MG63 (cell line): ENCODE measurements at regions not wholly inside any gene's neighbourhood (a gene's known extent, or its start where the extent isn't known, plus 50 kb on each side); places are given as distances from the start of the nearest gene placed in this dataset.

Experiments
- DNase-seq: peaks from one replicate; pipeline ENCODE4 v3.0.0-alpha.2; 2020
- H3K27me3 ChIP-seq: fragments of 250-450 bp; sonication (Bioruptor Pico); 2 replicates; pipeline ENCODE4 v1.5.1; 2020; ENCODE audit warnings: mild to moderate bottlenecking, moderate library complexity
- H3K36me3 ChIP-seq: fragments of 250-450 bp; sonication (Bioruptor Pico); 2 replicates; pipeline ENCODE4 v1.5.1; 2020; ENCODE audit warnings: mild to moderate bottlenecking, moderate library complexity
- H3K4me3 ChIP-seq: fragments of 250-450 bp; sonication (Bioruptor Pico); 2 replicates; pipeline ENCODE4 v1.5.1; 2020; ENCODE audit warnings: mild to moderate bottlenecking, moderate library complexity
- H3K9me3 ChIP-seq: fragments of 250-450 bp; sonication (Bioruptor Pico); 2 replicates; pipeline ENCODE4 v1.5.1; 2020; ENCODE audit warnings: mild to moderate bottlenecking, moderate library complexity

DNA sequence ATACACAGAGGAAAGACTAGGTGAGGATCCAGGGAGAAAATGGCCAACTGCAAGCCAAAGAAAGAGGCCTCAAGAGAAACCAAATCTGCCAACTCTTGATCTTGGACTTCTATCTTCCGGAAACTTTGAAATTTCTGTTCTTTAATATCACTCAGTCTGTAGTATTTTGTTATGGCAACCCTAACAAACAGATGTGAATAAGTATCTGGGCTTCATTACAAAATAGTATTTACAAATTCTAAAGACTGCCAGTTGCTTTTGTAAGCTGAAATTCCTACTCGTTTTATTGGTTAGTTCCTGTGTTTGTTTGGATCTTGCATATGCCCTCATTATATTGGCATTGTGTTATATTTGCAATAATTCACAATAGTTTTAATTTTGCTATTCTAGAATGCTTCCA lies 143.2 kb upstream of the USP15 start:
- Histone ChIP-seq H3K36me3 (no peaks in the 10 kb centered on the region), H3K9me3 (no peaks in the 10 kb centered on the region), H3K4me3 (no peak overlapping the region), H3K27me3 (no peaks in the 10 kb centered on the region)
- DNase-seq, result no peak

DNA sequence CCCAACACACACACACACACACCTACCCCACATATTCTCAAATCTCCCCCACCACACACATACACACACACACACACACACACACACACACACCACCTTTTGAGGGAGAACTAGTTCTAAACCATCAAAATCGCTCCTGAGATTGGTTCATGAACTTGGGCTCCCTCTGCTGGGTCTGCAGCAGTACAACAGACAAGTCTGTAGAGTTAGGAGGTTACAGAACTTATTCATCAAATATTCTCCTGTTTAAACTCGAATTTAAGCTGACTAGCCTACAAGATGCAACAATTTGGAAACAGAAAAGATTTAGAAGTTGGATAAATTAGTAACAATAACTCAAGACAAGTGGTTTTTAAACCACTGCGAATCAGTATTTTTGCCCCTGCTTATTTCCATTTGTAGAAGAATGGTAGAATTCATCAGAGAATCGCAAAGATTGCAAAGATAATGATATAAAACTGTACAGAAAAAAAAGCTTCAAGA lies 136.4 kb upstream of the USP15 start:
- H3K27me3 ChIP-seq, result peaks cover 2% of the 10 kb centered on the region; the same call in 1 of the 2 replicates
- no peak overlapping the region for H3K4me3 ChIP-seq
- no peaks in the 10 kb centered on the region for H3K9me3 ChIP-seq
- peak; percentile 18 for DNase-seq
- H3K36me3 ChIP-seq, result no peaks in the 10 kb centered on the region

DNA sequence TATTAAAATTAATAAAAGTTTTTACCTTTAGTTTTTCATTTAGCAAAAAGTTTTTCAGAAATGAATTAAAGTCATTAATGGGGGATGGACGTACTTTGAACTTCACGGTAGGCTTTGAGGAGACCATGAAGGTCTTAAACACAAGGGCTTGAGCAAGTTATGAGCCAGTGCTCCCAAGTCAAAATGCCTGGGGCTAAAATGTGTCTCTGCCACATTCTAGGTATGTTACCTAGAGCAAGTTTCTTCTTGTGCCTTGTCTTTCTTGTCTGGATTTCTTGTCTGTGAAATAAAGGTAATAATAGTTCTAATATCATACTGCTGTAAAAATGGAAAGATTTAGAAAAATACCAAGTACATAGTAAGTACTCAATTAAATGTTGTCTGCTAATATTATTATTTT lies 132.7 kb upstream of the USP15 start:
- Histone ChIP-seq H3K4me3 (no peak overlapping the region), H3K27me3 (peaks cover 2% of the 10 kb centered on the region; the same call in 1 of the 2 replicates), H3K36me3 (no peaks in the 10 kb centered on the region), H3K9me3 (no peaks in the 10 kb centered on the region)
- DNase-seq, result no peak

DNA sequence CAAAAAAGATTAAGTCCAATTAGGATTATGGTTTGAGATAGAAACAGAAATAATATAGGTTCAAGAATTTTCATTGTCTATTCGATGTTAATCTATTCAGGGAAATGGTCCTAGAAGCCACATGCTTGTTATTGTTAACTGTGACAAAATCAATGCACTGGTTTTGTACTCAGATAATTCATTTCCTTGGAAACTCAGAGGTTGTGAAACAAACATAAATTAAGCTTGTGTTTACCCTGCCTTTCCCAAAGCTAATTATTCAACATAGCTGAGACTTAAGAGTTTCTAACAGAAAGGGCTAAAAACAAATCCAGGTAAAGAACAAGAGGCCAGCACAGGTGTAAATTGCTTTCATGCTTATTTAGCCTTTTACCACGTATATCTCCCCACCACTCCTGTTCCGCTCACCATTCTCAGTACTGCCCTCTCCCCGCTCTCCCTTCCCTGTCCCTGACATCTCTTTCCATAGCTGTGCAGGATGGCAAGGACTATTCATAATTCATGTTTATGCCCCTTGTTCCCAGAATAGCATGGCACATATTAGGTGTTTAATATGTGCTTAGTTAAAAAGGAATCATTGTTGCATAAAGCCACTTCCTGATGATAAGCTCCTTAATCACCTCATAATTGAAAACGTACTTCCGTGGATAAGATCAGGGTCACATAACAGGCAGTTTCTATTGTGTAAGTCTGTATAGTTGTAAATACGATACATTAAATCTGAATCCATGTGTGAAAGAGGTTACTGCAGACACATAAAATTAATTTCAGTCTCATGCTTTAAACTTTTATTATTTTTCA lies 131.8 kb upstream of the USP15 start:
- no peak for DNase-seq
- no peaks in the 10 kb centered on the region for H3K9me3 ChIP-seq
- peaks cover 2% of the 10 kb centered on the region; the same call in 1 of the 2 replicates for H3K27me3 ChIP-seq
- no peaks in the 10 kb centered on the region for H3K36me3 ChIP-seq
- H3K4me3 ChIP-seq, result no peak overlapping the region

DNA sequence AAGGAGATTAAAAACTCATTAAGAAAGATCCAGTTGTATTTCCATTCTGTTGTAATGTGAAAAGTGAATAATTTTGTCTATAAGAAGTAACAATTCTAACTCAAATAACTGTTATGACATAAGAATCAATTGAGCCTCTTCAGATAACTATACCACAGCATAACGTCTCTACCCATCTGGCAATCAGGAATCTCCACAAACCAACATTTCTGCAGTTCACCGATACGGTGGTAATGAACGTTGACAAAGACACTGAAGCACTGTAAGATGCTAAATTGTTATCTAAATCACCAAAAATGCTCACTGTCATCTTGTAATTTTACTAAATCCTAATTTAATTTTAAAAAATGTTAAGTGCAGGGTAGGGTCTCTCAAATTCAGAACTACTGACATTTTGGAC lies 130.9 kb upstream of the USP15 start:
- no peaks in the 10 kb centered on the region for H3K36me3 ChIP-seq
- no peaks in the 10 kb centered on the region for H3K9me3 ChIP-seq
- no peaks in the 10 kb centered on the region for H3K27me3 ChIP-seq
- H3K4me3 ChIP-seq, result no peak overlapping the region
- DNase-seq, result no peak

DNA sequence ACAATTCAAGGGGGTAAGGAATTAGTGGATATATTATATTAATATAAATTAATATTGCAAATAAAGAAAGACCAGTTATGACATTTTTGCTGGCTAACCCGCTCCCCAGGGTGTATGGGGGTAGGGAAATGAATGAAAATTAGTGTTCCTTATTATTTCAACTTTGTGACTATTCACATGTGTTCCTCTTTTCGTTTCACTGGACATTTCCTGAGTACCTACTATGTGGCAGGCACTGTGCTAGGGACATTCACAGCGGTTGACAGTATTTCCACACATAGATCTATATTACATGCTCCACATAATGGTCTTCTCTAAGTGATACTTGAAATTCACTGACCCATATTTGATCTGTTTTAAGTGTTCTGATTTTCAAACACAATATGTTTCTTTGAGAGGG lies 129.8 kb upstream of the USP15 start:
- H3K27me3 ChIP-seq, result no peaks in the 10 kb centered on the region

DNA sequence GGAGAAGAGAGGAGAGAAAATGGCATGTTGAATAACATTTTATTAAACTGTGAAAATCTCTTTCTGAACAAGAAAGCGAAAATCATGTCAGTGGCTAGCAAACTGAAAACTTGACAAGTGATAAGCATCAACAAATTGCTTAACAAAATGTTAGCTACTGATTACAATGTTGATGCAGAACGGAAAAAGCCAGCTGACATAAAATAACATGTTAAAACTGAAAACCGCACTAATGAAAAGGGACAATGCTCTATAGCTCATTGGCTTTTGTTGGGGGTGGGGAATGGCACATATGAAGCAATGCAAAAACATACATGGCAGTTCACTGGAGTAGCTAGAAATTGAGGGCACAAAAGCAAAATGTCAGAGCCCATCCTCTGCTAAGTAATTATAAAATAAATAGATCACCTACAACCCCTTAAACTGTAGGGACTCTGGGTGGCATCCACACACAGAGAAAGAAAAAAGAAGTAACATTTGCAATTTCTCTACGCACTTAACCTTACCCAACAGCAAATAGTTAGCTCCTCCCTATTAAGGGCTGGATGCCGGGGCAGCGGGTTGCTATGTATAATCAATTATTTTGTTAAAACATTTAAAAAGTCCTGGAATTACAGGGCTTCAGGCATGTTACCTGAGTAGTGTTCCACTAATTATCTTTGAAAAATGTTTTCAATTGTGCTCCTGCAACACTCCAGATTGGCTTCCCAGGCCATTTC lies 129.2 kb upstream of the USP15 start:
- H3K4me3 ChIP-seq, result no peak overlapping the region
- no peaks in the 10 kb centered on the region for H3K27me3 ChIP-seq
- H3K9me3 ChIP-seq, result no peaks in the 10 kb centered on the region
- DNase-seq, result no peak
- H3K36me3 ChIP-seq, result no peaks in the 10 kb centered on the region

More for the DNA sequence above, 129.8 kb upstream of the USP15 start:
- no peaks in the 10 kb centered on the region for H3K36me3 ChIP-seq
- no peak overlapping the region for H3K4me3 ChIP-seq
- no peak for DNase-seq
- H3K9me3 ChIP-seq, result no peaks in the 10 kb centered on the region

DNA sequence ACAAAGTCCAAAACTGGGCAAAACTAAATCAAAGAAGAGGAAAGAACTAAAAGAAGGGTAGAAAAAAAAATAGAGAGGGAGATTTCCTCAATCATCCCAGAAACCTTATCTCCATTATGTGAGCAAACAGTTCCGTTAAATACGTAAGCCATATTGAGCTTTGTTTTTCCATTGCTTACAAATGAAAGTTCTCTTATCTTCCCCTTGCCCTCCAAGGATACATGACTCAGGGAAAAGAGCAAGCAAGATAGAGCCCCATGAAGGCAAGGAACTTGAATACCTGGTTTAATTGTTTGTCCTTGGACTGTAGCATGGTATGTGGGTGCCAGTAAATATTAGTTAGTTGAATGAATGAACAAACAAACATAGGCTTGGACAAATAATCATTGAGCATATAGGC lies 126.8 kb upstream of the USP15 start:
- Histone ChIP-seq H3K27me3 (no peaks in the 10 kb centered on the region), H3K9me3 (no peaks in the 10 kb centered on the region), H3K4me3 (no peak overlapping the region), H3K36me3 (no peaks in the 10 kb centered on the region)
- no peak for DNase-seq

DNA sequence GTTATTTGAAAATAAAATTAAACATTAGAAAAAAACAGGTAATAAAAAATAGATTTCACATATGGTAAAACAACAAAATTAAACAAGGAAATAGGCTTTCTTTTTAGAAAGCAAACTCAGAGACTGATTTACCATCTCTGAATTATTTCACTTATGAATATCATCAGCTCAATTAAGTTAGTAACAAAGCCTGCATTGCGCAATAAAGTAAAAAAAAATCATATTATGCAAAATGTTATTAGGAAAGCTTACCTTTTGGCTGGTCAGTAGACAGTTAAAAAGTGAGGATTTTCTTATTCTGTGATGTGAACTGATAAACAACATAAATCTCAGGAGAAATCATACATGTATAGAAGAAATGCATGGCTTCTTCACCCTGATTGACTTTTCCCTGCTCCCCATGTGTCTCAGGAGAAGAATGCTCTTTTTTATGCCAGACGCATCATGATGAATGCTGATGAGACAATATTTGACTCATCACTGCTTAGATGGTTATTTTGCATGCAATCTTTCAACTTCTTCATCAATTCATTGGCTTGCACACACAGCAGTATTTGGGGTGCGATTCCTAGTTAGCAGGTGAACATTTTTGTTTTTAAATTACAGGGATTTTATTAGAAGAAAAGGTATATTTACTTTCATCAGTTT lies 124.5 kb upstream of the USP15 start:
- Histone ChIP-seq H3K4me3 (no peak overlapping the region), H3K36me3 (no peaks in the 10 kb centered on the region), H3K9me3 (no peaks in the 10 kb centered on the region), H3K27me3 (no peaks in the 10 kb centered on the region)
- no peak for DNase-seq

DNA sequence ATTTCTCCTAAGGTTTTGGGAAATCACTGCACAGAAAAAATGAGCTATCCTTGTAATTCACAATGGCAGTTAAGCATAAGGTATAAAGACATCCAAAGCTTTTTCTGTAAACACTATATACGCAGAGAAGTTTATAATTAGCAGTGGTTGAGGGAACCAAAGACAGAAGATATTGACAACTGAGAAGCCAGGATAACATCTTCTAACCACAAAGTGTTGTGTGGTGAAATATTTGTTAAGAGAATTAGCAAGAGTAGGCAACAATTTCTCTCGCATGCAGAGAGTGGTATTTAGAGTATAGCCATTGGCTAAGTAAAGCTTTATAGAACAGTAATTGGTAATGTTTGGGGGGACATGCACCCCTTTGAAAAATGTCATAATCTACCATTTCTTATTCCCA lies 123.7 kb upstream of the USP15 start:
- Histone ChIP-seq H3K9me3 (no peaks in the 10 kb centered on the region), H3K4me3 (no peak overlapping the region), H3K27me3 (no peaks in the 10 kb centered on the region), H3K36me3 (no peaks in the 10 kb centered on the region)
- DNase-seq, result no peak

DNA sequence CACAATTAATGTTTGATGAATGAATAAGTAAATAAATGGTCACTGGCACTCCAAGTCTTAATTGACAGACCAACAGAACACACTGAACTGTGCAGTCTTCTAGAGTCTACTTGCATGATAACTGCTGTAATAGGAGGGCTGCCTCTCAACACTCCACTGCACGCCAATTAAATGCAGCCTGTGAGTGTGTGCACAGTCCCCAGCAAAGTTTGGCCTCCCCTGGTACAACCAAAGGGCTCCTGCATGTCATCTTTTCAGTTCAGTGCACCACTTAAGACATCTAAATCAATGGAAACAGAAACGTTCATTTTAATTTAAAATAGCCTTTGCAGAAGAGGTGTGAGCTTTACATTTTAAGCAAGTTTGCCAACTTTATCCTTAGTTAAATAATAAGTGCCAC lies 121.7 kb upstream of the USP15 start:
- H3K36me3 ChIP-seq, result no peaks in the 10 kb centered on the region
- H3K9me3 ChIP-seq, result no peaks in the 10 kb centered on the region
- H3K4me3 ChIP-seq, result no peak overlapping the region
- no peaks in the 10 kb centered on the region for H3K27me3 ChIP-seq
- DNase-seq, result no peak

DNA sequence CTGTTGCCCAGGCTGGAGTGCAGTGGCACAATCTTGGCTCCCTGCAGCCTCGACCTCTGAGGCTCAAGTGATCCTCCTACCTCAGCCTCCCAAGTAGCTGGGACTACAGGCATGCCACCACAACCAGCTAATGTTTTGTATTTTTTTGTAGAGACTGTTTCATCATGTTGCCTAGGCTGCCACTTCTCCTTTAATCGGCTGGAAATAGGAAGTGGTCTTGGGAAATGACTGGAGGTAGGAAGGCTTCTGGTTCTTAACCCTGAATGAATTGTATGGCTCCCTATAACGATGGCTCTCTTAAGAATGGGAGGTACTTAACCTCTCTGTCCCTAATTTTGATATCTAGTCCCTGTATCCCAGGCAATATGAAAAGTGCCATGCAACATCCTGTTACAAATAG lies 113.9 kb upstream of the USP15 start:
- Histone ChIP-seq H3K36me3 (no peaks in the 10 kb centered on the region), H3K27me3 (no peaks in the 10 kb centered on the region), H3K9me3 (no peaks in the 10 kb centered on the region), H3K4me3 (no peak overlapping the region)
- DNase-seq, result no peak

DNA sequence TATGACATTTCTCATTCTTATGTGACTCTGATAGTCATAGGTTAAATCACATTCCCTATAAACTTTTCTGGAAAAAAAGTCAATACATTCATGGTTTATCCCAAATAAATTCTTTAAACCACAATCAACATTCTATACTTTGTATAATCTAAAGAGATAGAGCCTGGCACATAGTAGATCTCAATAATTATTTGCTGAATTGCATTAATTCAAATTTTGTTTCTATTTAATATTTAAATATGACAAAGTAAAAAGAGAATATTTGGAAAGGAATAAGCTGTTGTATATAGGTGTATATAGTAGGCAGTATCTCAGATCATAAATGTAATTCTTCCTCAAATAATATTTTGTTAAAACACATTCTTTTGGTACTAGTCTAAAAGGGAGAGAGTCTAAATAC lies 102.2 kb upstream of the USP15 start:
- Histone ChIP-seq H3K9me3 (no peaks in the 10 kb centered on the region), H3K36me3 (no peaks in the 10 kb centered on the region), H3K27me3 (no peaks in the 10 kb centered on the region), H3K4me3 (no peak overlapping the region)
- DNase-seq, result no peak

DNA sequence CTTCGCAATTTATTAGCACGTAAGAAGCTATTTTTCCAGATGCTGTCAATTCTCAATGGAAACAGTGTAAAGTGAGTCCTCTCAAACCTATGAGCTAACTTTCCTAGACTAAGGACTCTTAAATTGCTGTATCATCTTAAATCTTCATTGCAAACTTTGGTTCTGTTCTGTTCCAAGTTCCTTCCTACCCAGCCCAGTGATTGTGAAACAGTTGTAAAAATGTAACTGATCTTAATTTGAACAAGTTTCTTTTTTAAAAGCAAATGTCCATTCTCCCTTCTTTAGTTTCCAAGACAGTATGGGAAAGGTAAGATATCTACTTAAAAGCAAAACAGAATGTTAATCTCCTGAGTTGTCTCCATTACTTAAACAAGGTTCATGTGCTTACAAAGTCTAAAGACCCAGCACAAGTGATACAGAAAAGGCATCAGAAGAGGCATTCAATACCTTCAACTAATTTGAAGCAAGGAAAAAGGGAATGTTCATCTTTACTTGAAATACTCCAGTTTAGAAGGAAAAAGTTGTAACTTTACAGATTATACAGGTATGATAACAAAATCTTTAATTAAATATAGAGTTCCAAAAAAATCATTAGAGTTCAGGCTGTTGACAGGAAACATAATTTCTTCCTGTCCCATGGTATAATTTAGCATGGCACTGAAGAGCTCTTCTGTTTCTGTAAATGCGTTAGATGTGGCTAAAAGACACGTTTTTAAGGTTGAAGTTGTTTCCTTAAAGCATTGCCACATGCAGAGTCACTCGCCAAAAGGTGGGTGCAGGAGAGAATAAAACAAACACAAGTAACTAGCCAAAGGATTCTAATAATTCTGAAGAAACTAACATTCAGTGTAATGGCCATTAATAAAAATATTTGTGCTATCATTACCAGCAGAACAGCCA lies 101.5 kb upstream of the USP15 start:
- Histone ChIP-seq H3K4me3 (no peak overlapping the region), H3K36me3 (no peaks in the 10 kb centered on the region), H3K27me3 (no peaks in the 10 kb centered on the region), H3K9me3 (no peaks in the 10 kb centered on the region)
- no peak for DNase-seq

DNA sequence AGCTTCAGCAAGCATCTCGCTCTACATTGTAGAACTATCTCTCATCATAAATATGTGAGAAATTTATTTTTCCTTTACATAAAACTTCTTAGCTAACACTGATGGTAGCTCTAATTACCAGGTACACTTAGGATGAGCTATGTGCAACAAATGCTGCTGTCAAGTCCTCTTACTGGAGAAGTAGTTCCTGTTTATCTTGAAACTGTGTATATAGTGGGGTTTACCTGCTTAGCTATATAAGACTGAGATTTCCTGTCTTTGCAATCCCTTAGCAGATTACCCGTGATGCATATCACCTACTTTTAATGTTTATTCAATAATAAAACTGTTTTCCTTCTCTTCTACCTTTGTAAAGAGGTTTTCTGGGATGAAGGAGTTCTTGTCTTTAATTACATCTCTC lies 98.0 kb upstream of the USP15 start:
- Histone ChIP-seq H3K36me3 (no peaks in the 10 kb centered on the region), H3K27me3 (no peaks in the 10 kb centered on the region), H3K4me3 (no peak overlapping the region), H3K9me3 (no peaks in the 10 kb centered on the region)
- no peak for DNase-seq

DNA sequence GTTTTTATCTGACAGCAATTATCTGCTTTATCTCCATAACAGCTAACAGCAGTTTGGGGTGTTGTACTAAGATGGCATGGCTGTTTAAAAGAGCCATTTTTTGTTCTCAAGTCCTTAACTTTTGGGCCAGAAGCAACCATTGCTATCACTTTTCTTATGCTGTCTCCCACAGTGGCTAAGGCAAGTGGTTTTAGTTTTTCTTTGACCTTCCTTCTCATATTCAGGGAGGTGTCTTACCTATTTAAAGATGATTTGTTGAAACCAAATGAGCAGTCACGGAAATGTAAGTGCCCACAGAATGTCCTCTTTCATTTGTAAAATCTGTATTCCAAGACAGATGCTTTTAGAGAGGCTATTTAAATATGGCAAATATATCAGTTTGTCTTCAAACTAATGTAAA lies 96.8 kb upstream of the USP15 start:
- no peaks in the 10 kb centered on the region for H3K27me3 ChIP-seq
- H3K9me3 ChIP-seq, result no peaks in the 10 kb centered on the region
- no peak overlapping the region for H3K4me3 ChIP-seq
- H3K36me3 ChIP-seq, result no peaks in the 10 kb centered on the region
- no peak for DNase-seq

DNA sequence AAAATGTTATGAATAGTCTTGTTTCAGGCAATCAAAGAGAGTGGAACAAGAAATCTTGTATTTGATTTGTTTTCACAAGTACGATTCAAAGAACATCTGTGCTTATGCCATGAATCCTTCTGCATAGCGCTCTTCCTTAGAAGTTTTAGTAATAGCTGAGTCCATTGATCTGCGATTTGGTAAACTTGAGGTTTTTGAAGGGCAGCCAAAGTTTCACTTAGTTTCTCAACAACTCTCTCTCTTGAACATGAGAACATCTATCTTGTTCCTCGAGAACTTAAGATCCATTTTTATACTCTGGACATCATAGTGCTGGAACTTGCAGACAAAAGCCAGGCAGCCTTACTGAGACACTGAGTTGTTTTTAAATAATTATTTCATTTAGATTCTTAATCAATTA lies 96.2 kb upstream of the USP15 start:
- no peaks in the 10 kb centered on the region for H3K36me3 ChIP-seq
- no peaks in the 10 kb centered on the region for H3K9me3 ChIP-seq
- no peak for DNase-seq
- no peaks in the 10 kb centered on the region for H3K27me3 ChIP-seq
- no peak overlapping the region for H3K4me3 ChIP-seq
